Suprapubic skin (tissue), 4 donors: ENCODE measurements at regions not wholly inside any gene's neighbourhood (a gene's known extent, or its start where the extent isn't known, plus 50 kb on each side); places are given as distances from the start of the nearest gene placed in this dataset.
"Not testable (repeated sequence)": the region's sequence is repeated elsewhere in the genome, so short reads cannot be mapped to it uniquely, and the experiment has no call there.

Experiments used
- DNase-seq, 2 donors: peaks; one replicate each; pipeline ENCODE4 v3.0.0-alpha.2; 2019; ENCODE audit warnings: low spot score in 2 of 2
- H3K27ac ChIP-seq: fragments of 200-600 bp; sonication (generic); one replicate; pipeline ENCODE4 v1.5.1; 2019
- H3K27me3 ChIP-seq: fragments of 200-600 bp; sonication (generic); one replicate; pipeline ENCODE4 v1.5.1; 2019
- H3K36me3 ChIP-seq: fragments of 200-600 bp; sonication (generic); one replicate; pipeline ENCODE4 v1.5.1; 2019
- H3K4me1 ChIP-seq: fragments of 200-600 bp; sonication (generic); one replicate; pipeline ENCODE4 v1.5.1; 2019
- H3K4me3 ChIP-seq: fragments of 200-600 bp; sonication (generic); one replicate; pipeline ENCODE4 v1.5.1; 2019; ENCODE audit warnings: mild to moderate bottlenecking
- H3K9me3 ChIP-seq: fragments of 200-600 bp; sonication (generic); one replicate; pipeline ENCODE4 v1.5.1; 2019
- CTCF ChIP-seq, 2 donors: fragments of 200-600 bp in 1 of 2; fragments of 450-650 bp in 1 of 2; sonication (generic) in 1 of 2; IDR thresholded peaks; one replicate each; pipeline ENCODE4 v1.5.1; 2016 to 2019; ENCODE audit warnings: antibody characterized with exemption in 2 of 2, mild to moderate bottlenecking in 1 of 2, moderate library complexity in 1 of 2
- EP300 ChIP-seq: sonication (generic); formaldehyde crosslinking; IDR thresholded peaks from one replicate; pipeline ENCODE4 v1.6.1; 2017; ENCODE audit warnings: antibody characterized with exemption
- POLR2A ChIP-seq, 2 donors: fragments of 450-650 bp; IDR thresholded peaks; one replicate each; pipeline ENCODE4 v1.6.1; 2017; ENCODE audit warnings: antibody characterized with exemption in 2 of 2, mild to moderate bottlenecking in 2 of 2, moderate library complexity in 2 of 2
- POLR2AphosphoS5 ChIP-seq, 3 donors: sonication (generic); formaldehyde crosslinking; IDR thresholded peaks; one replicate each; pipeline ENCODE4 v1.6.1; 2017; ENCODE audit warnings: antibody characterized with exemption in 3 of 3
- WGBS: methylation state at CpG from one replicate; pipeline ENCODE4 v1.1.5; 2018; 5-methylcytosine and 5-hydroxymethylcytosine counted together

- H3K4me3 ChIP-seq: no peak overlapping the region
- TF ChIP-seq POLR2A (IDR thresholded peaks at IDR 0.05): no peak
- no peak for TF ChIP-seq CTCF (IDR thresholded peaks at IDR 0.05)
- no peak for TF ChIP-seq POLR2AphosphoS5 (IDR thresholded peaks at IDR 0.05)
- TF ChIP-seq EP300: no peak
- H3K36me3 ChIP-seq: no peaks in the 10 kb centered on the region
- no peaks in the 10 kb centered on the region for H3K9me3 ChIP-seq
- H3K27me3 ChIP-seq: no peaks in the 10 kb centered on the region
- no peak for DNase-seq
- 88% methylated on average over 5 of the region's 5 CpGs for WGBS
- H3K4me1 ChIP-seq: no peaks in the 10 kb centered on the region
- H3K27ac ChIP-seq: no peak overlapping the region
These were observed 752.4 kb upstream of the ADGRB3 start for GRCh38 chr6:67882436-67883311.

- WGBS: 89% methylated on average over 4 of the region's 4 CpGs
- H3K27ac ChIP-seq: no peak overlapping the region
- TF ChIP-seq POLR2A (IDR thresholded peaks at IDR 0.05) (no peak), POLR2AphosphoS5 (IDR thresholded peaks at IDR 0.05) (no peak), EP300 (no peak), CTCF (IDR thresholded peaks at IDR 0.05) (no peak)
- H3K36me3 ChIP-seq: no peaks in the 10 kb centered on the region
- no peak overlapping the region for H3K4me3 ChIP-seq
- no peak for DNase-seq
- no peaks in the 10 kb centered on the region for H3K4me1 ChIP-seq
- H3K27me3 ChIP-seq: no peaks in the 10 kb centered on the region
- H3K9me3 ChIP-seq: no peaks in the 10 kb centered on the region
These were observed 753.4 kb upstream of the ADGRB3 start for GRCh38 chr6:67881706-67882065.

- no peak overlapping the region for H3K27ac ChIP-seq
- no peaks in the 10 kb centered on the region for H3K27me3 ChIP-seq
- 89% methylated on average over 16 of the region's 16 CpGs for WGBS
- TF ChIP-seq POLR2AphosphoS5 (IDR thresholded peaks at IDR 0.05) (no peak), POLR2A (IDR thresholded peaks at IDR 0.05) (no peak), EP300 (no peak), CTCF (IDR thresholded peaks at IDR 0.05) (no peak)
- no peak overlapping the region for H3K4me3 ChIP-seq
- H3K36me3 ChIP-seq: no peaks in the 10 kb centered on the region
- H3K4me1 ChIP-seq: no peaks in the 10 kb centered on the region
- no peaks in the 10 kb centered on the region for H3K9me3 ChIP-seq
- no peak for DNase-seq
These were observed 754.0 kb upstream of the ADGRB3 start for GRCh38 chr6:67880939-67881705.

- not testable (repeated sequence) for DNase-seq, H3K4me1 ChIP-seq, H3K4me3 ChIP-seq, H3K27me3 ChIP-seq, H3K27ac ChIP-seq, H3K36me3 ChIP-seq, H3K9me3 ChIP-seq
- no CpG with 5 or more reads among the region's 4 CpGs for WGBS
These were observed 754.7 kb upstream of the ADGRB3 start for GRCh38 chr6:67880343-67880742.

GRCh38 chr6:67879928-67880327 is 755.2 kb upstream of the ADGRB3 start:
- 100% methylated on average over 1 of the region's 1 CpG for WGBS
- H3K27ac ChIP-seq, DNase-seq, H3K4me3 ChIP-seq, H3K36me3 ChIP-seq, H3K27me3 ChIP-seq, H3K9me3 ChIP-seq, H3K4me1 ChIP-seq: not testable (repeated sequence)

GRCh38 chr6:67879105-67879904 is 755.8 kb upstream of the ADGRB3 start:
- WGBS: 94% methylated on average over 1 of the region's 1 CpG
- H3K36me3 ChIP-seq, H3K9me3 ChIP-seq, DNase-seq, H3K4me1 ChIP-seq, H3K27me3 ChIP-seq, H3K27ac ChIP-seq, H3K4me3 ChIP-seq: not testable (repeated sequence)

- H3K27ac ChIP-seq, DNase-seq, H3K36me3 ChIP-seq, H3K9me3 ChIP-seq, H3K27me3 ChIP-seq, H3K4me3 ChIP-seq, H3K4me1 ChIP-seq: not testable (repeated sequence)
- 89% methylated on average over 7 of the region's 7 CpGs for WGBS
These were observed 756.9 kb upstream of the ADGRB3 start for GRCh38 chr6:67878216-67878615.
